HG03045 (cell line): ENCODE measurements at regions not wholly inside any gene's neighbourhood (a gene's known extent, or its start where the extent isn't known, plus 50 kb on each side); places are given as distances from the start of the nearest gene placed in this dataset.

Experiments used
- ATAC-seq: cut with Tn5 transposase; IDR thresholded peaks from one replicate; pipeline ENCODE4 v1.9.1; 2021; ENCODE audit warnings: mild to moderate bottlenecking, moderate library complexity; ENCODE audit not compliant: unreplicated experiment

DNA sequence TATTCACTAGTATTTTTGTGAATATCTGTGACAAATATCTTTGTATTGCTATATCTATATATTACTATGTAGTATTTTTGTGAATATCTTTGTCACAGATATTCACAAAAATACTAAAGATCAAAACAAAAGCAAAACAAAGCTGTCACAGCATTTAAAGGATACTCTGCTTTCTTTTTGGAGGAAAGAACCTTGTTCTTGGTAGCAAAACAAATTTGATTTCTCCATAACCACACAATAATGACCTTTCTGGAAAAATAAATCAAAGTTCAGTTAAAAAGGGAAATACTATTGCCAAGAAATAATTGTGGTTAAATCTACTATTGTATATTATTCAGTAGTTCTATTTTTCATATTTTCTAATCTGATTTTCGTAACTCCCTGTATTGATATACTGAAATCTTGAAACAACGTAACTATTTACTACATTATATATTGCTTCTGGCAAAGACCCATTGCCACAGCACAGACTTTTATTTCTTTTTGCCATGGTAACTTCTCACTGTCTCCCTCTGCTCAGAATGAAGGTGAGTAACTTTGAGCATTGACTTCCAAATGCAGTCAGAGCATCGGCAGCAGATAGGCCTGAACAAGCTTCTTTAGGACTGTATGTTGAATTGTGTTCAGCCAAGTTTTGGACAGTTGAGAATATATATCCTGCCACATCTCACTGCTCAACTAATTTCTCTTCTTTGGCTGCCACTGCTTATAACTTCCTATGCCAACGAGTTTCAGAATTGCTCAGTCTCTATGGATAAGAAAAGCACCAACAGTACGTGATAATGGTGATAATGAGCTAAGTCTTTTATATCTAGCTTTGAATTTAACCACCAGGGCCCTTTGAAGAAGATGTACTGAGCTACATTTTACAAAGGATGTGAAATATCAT lies 1097.2 kb upstream of the GJE1 start:
- ATAC-seq: no peak

GRCh38 chr6:141033101-141033500 lies 1099.6 kb upstream of the GJE1 start:
- ATAC-seq: no peak

DNA sequence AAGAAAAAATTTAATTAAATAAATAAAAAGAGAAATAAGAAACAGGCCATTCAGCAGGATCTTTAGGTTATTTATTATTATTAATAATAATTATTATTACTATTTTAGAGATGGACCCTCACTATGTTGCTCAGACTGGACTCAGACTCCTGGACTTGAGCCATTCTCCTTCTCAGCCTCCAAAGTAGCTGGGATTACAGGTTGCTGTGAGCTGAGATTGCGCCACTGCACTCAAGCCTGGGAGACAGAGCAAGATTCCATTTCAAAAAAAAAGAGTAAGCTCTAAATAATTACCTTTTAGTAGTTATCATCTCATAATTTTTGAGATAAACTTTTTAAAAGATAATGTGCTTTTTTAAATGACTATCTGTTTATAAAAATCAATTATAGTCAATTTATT lies 1102.8 kb upstream of the GJE1 start:
- no peak for ATAC-seq

DNA sequence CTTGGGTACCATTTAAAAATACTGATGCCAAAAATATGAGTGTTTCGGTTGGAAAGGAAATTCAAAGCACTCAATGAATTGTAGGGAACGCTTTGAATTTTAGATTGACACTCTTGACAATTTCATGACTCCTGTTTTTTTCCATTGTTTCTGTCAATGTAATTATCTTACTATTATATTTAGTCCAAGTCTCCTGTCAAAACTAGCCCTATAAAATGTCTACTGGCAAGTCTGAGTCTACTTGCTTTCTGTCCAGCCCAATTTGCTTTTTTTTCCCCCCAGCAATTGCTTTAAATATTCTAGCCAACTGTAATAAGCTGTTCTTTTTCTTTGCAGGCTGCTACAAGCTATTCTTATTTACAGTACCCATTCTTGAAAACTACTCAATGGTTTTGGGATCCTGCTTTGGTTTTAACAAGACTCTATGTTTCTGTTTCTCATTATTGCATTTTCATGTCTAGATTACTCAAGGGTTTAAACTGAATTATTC lies 1103.9 kb upstream of the GJE1 start:
- ATAC-seq: no peak

GRCh38 chr6:141026504-141026903 lies 1106.2 kb upstream of the GJE1 start:
- no peak for ATAC-seq

DNA sequence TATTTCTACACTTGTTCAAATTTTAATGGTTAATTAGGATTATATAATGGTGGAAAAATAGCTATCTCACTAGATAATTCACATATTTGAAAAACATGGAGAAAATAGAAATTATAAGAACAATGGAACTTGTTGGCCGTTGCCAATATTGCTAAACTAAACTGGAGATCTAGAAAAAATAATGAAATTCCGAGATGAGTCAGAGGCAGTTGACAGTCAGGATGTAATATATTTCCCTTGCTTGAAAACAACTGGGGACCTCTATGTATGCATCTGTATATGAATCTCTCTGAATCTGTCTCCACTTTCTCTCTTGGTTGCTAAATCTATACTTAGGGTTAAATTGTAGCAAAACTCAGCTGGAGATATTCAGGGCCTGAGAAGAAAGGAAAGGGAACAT lies 1108.2 kb upstream of the GJE1 start:
- no peak for ATAC-seq

- ATAC-seq: no peak
Observed at GRCh38 chr6:141017941-141018340, 1114.8 kb upstream of the GJE1 start.

- ATAC-seq: no peak
Observed at GRCh38 chr6:141000917-141001316, 1131.8 kb upstream of the GJE1 start.

DNA sequence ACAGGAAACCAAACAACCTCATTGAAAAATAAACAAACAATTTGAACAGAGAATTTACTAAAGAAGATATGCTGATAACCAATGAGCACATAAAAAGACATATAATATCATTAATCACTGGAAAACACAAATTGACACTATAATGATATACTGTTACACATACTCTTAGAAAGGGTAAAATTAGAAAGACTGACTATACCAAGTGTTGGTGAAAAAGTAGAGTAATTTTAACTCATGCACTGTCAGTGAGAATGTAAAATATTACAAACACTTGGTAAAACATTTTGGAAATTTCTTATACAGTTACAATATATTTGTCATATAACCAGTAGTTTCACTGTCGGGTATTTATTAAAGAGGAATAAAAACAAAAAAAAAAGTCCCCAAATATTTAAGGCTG lies 1139.2 kb upstream of the GJE1 start:
- no peak for ATAC-seq

- ATAC-seq: no peak
Observed at GRCh38 chr6:140992678-140993077, 1140.0 kb upstream of the GJE1 start.

- no peak for ATAC-seq
Observed at GRCh38 chr6:140988780-140989179, 1143.9 kb upstream of the GJE1 start.

DNA sequence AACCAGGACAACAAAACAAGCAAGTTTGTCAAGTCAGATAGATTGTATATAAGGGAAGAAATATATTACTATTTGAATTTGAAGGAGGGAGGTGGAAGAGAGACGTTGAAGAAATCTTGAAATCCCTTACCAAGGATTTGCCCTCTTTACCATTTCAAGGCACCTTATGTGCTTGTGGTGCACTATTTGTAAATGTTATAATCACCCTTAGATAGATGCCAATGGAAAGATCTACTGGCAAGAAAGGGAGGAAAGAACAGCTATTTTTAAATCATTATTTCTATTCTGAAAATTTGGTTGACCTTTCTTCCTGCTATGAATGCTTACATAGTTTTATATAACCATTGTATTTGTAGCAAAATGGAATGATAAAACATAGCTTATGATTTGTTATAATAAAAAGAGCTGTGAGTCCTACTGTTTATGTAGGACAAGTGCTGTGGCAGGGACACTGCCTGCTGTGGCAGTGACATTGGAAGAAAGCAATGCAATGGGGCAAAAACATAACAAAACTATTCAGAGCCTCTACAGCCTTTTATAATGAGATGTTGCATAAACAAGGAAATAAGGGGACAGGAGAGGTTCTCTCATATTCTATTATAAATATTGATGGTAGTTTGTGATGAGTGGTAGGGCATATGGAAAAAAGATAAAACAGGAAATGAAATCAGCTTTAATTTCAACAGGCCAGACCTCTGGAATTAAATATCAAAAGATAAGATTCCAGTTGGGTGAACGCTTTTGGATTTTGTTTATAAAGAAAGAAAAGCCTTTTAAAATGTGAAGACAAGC lies 1145.2 kb upstream of the GJE1 start:
- no peak for ATAC-seq

DNA sequence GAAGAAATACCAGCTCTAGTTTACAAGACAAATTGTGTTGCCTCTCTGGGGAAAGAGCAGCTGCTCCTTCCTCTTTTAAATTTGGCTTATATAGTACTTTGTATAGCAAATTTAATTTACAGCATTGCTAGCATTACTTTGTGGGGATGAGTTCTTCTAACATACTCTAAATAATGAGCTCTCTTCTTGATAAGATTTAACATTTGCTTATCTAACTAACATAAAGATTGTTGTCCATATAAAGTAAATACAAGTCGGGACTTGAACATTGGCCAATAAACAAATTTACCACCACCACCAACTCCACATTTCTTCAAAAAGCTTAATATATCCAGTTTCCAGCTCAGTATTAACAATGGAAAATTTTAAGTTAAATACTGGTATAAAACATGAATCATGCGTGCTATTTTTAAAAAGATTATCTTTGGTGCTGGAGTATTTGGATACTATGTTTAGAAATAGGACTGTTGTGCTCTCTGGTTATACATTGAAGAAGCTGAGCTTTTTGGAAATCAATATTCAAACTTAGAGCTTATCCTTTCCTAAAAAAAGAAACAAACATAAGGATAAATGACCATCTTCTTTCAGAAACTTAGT lies 1146.9 kb upstream of the GJE1 start:
- no peak for ATAC-seq

GRCh38 chr6:140980265-140980887 lies 1152.3 kb upstream of the GJE1 start:
- ATAC-seq: no peak

DNA sequence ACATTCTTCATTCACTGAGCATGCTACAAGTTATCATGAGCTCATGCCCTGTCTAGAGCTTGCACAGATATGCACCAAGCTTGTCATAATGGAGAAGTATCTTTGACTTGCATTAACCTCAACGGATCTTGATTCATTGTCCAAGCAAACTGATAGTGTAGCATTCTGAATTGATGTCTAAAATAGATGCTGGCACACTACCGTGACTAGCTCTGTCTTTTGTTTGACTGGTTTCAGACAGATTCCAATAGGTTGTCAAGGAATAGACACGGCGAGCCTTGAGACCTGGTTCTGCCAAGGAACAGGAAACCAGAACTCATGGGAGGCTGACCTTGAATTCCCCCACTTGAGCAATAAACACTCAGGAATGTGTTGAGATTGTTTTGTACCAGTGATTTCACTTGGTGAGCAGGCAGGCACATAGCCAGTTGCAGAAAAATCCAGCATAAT lies 1153.1 kb upstream of the GJE1 start:
- ATAC-seq: no peak

DNA sequence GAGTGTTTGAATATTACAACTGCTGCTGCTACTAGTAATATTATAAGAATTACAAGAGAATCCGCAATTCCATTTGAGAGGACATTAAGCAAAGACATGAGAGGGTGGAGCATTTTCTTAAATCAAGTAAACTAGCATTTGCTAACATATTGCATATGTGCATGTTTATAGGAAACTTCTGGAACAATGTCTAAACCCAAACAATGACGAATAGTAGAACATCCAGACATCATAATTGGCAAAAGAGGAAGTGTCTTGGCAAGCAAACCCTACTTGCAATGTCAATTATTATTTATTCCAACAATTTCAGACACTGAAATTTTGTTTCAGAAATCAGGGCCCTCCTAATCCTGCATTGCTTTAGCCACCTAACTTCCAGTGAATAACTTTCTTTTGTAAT lies 1155.3 kb upstream of the GJE1 start:
- no peak for ATAC-seq

DNA sequence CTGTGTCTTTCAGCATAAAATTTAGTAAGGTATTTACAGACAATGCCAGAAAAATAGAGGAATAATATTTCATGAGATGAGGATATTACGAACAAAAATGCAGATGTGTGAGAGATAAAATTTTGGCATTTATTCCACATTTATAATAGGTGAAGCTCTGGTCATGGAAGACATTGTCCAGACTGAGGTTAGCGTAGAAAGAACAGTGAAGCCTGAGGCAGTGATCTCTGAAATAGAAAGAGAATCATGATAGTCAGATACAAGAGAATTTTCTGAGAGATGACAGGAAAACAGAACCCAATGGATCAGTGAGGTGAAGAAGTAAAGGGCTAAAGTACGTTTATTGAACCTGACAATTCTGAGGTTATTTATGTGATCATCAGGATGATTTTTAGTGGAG lies 1155.9 kb upstream of the GJE1 start:
- no peak for ATAC-seq

- ATAC-seq: no peak
Observed at GRCh38 chr6:140970485-140970884, 1162.2 kb upstream of the GJE1 start.

- no peak for ATAC-seq
Observed at GRCh38 chr6:140968062-140968461, 1164.7 kb upstream of the GJE1 start.

- ATAC-seq: no peak
Observed at GRCh38 chr6:140966676-140967075, 1166.0 kb upstream of the GJE1 start.

DNA sequence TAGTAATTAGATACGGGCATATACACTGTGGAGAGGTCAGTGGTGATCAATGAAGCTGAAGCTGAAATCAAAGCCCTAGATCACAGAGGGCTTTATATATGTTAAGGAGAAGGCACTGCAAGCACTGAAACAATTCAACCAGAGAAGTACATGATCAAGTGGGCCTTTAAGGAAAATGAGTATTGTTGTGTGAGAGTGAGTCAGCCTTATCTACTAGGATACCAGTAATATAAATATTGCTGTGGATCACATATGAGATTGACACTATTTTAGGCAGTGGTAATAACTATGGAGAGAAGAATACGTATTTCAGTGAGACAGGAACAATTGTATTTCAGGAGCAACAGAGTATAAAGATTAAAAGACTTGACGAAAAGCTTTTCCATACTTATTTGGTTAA lies 1172.2 kb upstream of the GJE1 start:
- ATAC-seq: no peak
